Renal cortex interstitium (tissue), 11 donors: ENCODE measurements at regions not wholly inside any gene's neighbourhood (a gene's known extent, or its start where the extent isn't known, plus 50 kb on each side); places are given as distances from the start of the nearest gene placed in this dataset.
A peak's percentile ranks its signal among the peaks of the same experiment; 100 is the strongest.
"Not testable (repeated sequence)": the region's sequence is repeated elsewhere in the genome, so short reads cannot be mapped to it uniquely, and the experiment has no call there.

ENCODE experiments used
- DNase-seq, 11 donors: peaks; one replicate each; pipeline ENCODE4 v3.0.0-alpha.2; 2013; ENCODE audit warnings: low read depth in 9 of 11, low spot score in 4 of 11; ENCODE audit errors: extremely low read depth in 1 of 11

DNA sequence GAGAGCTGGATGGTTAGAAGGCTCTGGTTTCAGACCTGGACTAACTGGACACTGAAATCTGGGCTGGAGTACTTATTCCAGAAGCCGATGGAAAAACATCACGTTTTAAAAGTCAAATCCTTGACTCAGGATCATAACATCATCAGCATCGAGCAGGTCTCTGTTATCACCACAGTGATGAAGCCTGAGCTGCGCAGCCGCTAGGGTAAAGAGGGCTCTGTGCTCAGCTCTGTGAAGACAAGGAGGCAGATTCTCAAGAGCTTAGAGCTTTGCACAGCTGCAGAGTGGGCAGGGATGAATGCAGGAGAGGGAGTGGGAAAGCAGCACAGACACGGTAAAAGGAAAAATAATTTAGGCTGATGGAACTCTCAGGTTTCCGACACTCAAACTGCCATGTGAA lies 208.8 kb upstream of the TAS2R1 start:
- DNase-seq, result no peak

DNA sequence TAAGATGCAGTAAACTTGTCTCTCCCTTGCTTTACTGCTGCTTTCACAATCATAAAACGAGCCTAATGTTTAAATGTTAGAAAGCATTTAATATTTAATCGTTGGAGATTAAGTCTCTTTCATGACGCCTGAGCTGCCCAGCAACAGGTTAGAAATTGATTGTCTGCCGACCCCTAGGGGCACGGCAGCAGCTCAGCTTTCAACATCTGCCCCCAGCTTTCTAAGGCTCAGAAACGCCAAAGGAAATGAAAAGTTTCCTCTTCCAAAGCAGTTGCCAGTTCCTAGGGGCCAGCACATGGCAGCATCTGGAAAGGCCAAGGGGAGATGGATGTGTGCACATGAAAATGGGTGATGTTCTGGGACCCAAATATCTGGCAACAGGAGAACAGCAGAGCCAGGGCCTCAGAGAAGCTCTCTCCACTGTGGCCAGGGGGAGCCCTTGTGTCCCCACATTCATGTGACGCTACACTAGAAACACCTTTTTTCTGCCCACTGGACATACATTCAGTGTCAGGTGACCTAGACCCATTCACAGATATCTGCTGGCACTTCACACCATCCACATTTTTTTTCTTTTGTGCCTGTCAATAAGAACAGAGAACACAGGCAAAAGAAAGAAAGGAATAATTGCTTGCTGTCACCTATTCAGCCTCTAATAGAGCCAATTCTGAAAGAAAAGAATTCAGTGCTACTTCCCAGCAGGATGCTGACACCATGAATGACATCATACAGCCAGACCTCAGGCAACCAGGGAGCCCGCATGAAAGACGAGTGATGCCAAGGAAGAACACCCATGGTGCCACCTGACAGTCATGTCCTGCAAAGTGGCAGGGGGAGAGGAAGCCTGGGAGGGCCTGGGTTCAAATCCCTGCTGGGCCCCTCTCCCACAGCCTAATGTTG lies 205.0 kb upstream of the TAS2R1 start:
- DNase-seq, result peak in 3 of 11 donors; percentile 10 to 24 (median 12)

DNA sequence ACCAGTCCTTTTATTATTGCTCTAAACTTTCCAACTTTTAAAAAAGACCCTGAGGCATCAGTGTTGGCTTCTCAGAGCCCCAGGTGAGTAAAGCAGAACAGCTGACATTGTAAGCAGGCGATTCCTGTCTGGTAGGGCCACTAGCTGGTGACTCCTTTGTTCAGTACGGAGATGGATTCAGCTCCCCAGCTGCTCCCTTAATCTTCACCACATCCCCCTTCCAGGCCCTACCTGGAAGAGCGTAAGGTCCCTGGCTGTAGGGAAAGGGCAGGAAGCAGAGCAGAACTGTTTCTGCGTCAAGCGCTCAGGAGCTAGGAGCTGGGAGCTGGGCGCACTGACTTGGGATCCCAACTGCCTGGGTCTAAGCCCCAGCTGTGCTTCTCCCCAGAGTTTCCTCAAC lies 203.7 kb upstream of the TAS2R1 start:
- DNase-seq, result no peak

DNA sequence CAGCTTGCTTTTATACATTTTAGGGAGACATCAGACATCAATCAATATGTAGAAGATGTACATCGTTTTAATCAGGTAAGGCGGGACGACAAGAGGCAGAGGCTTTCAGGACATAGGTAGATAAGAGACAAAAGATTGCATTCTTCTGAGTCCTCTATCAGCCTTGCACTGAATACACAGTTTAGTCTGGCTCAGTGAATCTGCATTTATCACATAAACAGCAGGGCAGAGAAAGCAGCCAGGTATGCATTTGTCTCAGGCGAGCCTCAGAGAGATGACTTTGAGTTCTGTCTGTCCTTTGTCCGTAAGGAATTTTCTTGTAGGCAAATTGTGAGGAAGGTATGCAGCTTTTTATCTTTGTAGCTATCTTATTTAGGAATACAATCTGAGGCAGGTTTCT lies 202.8 kb upstream of the TAS2R1 start:
- no peak for DNase-seq

DNA sequence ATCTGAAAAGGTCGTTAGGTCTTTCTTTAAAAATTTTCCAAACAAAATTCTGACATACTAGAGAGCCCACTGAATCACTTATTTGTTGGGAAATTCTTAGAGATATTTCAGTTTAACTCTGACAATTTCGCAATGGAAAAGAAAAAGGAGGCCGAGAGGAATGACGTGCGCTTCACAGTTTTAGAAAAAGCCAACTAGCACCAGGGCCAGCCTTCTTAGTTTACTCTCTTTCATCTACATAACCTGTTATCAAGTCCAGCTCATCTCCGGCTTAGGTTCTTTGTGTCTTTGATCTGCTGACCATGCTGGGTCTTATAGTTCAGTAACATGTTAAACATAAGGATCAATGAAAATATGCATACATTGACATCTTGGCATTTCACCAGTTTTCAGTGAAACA lies 201.7 kb upstream of the TAS2R1 start:
- no peak for DNase-seq

DNA sequence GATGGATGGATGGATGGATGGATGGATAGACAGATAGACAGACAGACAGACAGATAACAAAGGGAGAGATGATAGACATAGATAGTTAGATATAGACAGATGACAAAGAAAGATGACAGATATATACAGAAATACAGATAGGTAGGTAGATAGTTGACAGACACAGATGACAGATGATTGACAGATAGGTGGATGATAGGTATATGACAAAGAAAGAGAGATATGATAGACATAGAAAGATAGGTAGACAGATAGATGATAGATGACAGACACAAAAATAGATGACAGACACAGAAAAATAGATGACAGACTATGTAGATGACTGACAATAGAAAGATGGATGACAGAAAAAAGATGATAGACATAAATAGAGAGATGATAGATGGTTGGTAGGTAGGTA lies 200.0 kb upstream of the TAS2R1 start:
- DNase-seq, result no peak

DNA sequence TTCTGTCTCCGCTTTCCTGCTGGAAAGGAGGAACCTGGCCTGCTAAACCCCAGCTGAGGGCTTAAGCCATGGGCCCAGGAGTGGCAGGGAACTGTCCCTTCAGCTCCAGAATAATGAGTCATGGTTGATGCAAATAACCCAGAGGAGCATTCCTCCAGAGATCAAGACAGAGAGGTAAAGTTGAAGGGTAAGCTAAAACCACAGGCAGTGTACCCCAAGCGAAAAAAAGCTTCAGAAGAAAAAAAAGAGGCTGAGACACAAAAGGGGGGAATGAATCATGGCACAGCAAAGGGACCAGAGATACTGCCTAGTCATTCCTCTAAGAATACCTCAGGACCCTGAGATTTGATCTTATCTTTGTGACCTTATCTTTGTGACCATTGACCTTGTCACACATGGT lies 199.5 kb upstream of the TAS2R1 start:
- DNase-seq, result no peak

DNA sequence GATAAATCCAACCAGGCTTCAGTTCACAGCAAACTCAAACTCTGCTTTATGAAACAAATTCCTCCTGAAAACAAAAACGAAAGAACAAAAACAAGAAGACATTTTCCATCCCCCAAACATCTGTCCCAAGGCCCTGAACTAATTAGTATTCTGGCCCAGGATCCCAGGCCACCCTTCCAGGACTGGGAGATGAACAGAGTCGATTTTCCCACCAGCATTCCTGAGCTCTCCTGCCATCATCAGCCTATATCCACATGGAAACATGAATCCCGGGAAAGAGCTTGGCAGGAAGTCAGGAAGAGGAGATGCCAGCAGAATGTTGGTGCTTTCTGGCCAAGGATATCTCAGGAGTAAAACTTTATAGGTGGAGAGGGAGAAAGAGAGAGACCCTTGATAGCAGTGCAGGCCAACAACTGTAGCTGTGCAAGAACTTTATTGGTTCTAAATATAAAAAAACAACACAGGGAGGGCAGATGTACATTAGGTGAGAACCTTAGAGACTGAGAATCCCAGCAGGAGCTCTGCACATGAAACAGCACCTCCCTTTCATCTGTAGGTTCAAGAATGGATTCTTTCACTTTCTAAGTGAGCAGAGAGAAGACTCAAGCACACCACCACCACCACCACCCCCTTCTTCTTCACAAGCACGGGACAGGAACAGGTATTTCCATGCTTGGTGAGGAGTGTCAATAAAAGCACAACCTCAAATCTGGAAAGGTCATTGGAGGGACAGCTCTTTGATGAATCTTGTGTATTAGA lies 190.7 kb upstream of the TAS2R1 start:
- no peak for DNase-seq

DNA sequence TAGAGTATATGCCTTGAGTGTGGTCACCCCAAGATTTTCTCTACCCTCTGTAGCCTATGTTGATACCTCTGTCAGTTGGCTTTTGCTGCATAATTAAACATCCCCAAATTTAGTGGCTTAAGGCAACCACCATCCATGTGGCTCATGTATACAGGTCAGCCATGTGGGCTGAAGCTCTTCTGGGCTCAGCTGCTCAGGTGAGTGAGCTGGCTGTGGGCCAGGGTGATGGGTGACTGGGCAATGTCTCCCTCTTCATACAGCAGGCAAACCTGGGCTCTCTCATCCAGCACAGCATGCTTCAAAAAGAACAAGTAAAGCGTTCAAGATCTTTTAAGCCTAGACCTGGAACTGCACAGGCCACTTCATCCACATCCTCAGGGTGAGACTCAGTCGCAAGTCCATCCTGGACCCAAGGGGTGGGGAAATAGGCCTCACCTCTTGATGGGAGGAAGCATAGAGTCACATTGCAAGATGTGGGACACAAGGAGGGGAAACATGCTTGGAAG lies 188.2 kb upstream of the TAS2R1 start:
- DNase-seq, result no peak

DNA sequence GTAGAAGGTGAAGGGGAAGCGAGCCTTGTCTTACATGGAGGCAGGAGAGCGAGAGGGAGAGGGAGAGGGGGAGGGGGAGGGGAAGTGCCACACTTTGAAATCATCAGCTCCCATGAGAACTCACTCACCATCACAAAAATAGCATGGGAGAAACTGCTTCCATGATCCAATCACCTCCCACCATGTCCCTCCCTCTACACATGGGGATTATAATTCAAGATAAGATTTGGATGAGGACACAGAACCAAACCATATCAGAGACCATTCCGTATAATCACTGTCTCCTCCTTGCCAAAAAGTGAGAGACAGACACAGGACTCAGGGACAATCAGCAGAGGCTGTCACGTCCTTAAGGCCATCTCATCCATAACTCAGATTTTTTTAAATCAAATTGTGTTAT lies 187.7 kb upstream of the TAS2R1 start:
- DNase-seq, result no peak

DNA sequence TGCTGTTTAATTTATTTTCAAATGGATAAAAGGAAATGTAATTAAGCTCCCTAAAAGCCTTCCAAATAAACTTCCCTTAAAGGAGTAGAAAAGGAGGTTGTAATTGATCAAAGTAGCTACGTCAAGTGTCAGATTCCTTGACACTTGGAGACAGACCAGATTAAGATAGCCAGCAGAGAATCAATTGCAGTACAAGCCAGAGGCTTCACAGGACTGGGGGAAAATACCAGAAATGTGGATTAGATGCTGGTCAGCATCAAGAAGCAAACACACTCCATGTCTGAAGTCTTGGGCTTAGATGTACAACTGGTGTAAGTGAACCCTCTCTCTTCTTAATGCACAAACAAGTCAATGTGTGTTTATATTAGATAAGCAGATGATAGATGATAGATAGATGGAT lies 184.9 kb upstream of the TAS2R1 start:
- no peak for DNase-seq

DNA sequence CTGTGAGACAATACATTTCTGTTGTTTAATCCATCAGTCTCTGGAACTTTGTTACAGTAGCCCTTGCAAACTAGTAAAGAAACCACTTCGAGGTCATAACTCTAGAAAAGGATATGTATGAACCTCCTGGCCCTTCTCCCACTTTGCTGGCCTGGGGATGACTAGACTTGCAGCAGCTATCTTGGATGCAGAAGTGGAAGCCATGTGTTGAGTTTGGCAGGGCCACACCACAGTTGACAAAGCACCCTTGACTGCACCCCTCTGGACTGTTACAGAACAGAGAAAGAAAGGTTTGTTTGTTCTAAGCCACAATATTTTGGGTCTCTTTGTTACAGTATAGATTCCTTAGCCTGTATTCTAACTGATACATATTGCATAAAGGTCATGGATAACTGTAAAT lies 183.2 kb upstream of the TAS2R1 start:
- DNase-seq, result no peak

DNA sequence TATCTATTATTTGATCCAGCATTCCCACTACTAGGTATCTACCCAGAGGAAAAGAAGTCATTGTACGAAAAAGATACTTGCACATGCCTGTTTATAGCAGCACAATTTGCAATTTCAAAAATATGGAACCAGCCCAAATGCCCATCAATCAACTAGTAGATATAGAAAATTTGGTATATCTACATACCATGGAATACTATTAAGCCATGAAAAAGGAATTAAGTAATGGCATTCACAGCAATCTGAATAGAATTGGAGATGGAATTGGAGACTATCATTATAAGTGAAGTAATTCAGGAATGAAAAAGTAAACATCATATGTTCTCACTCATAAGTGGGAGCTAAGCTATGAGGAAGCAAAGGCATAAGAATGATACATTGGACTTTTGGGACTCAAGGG lies 177.2 kb upstream of the TAS2R1 start:
- DNase-seq, result not testable (repeated sequence)

DNA sequence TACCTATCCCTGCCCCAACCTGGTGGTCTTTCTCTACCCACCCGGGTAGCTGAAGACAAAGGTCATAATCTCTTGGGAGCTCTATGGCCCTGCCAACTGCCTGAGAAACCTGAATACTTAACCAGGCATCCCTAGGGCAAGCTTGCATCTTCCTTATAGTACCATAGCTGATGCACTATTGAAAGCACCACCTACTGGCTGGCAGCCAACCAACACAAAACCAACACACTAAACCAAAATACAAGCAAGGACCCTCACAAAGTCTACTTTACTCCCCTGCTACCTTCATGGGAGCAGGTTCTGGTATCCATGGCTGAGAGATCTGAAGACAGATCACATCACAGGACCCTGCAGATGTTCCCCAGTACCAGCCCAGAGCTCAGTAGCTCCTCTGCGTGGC lies 171.8 kb upstream of the TAS2R1 start:
- no peak for DNase-seq

DNA sequence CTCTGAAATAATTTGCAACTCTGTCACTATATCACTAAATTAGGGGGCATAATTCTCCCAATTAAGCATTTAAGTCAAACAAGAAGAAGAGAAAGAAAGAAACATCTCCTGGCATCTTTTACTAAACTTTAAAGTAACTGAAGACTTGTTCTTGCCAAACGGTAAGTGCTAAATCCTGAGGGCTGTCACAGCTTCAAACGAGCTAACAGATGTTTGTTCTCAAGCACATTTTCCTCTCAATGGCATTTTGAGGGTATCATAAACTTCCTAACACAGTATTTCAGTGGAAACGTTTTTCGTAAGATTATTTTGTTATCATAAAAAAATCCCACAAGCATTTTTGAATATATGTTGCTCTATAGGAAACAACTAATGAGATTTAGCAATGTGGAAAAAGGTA lies 169.5 kb upstream of the TAS2R1 start:
- peak; percentile 15 to 56 (median 34) for DNase-seq

DNA sequence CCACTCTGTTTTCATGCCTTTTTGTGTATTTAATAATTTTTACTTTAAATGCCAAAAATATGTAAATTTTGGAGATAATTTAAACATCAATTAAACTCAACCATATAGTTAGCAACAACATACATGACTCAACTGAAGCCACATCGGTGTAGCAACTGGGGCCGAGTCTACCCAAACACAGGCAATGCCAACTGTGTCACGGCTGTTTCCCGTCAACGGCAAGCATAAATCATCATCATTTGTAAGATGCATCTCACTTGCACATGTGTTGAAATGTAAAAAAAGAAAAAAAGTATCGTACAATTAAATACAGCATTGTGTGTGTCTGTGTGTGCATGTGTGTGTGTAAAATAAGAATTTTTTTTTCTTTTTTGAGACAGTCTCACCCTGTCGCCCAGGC lies 160.1 kb upstream of the TAS2R1 start:
- DNase-seq, result no peak

DNA sequence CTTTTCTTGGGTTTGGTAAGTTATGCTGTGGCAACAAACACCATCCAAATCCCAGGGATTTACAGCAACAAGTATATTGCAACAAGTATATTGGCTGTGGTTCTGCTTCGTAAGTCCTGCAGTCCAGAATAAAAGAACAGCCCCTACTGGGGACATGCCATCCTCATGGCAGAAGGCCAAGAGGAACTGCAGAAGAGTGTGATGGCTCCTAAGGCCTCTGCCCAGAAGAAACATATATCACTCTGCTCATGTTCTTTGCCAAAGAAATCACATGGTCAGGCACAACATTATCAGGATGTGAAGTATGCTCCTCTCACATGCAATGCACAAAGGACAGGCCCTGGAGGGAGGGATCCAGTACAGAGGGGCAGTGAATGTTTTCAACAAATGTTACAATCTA lies 159.6 kb upstream of the TAS2R1 start:
- DNase-seq, result no peak

DNA sequence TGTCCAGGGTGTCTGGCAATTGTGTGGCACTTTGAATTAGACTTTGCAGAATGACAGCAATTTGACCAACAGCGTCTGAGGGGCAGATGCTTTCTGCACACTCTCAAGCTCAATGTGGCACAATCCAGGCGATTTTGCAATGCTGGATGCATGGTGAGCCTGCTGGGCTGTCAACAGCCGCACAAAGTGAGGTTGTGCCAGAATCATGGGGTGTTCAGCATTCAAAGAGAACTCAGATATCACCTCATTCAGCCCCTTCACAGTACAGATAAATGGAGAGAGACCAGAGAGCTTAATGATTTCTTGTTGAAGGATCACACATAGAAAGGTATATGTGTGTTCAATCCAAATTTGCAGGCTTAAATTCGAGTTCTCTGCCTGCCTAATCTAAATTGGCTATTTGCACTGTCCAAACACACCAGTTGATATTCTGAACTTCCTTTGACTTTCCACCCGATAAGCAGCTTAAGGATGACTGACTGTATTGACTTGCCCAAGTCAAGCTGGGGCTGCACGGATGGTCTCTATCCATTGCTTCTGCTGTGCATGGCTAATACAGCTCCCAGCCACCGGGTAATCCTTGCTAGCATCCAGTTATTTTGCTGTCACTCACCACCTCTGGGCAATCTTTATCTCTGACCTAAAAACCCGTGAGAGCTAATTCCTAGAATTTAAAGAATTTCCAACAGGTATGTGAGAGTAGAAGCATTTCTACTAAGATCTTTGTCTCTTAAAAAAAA lies 157.9 kb upstream of the TAS2R1 start:
- no peak for DNase-seq
